ENCODE measurements at regions not wholly inside any gene's neighbourhood (a gene's known extent, or its start where the extent isn't known, plus 50 kb on each side); places are given as distances from the start of the nearest gene placed in this dataset.

- no peaks in the 10 kb centered on the region for H3K9me3 ChIP-seq
- intact Hi-C loops (cut with DNase I): no loop called here
- H3K27me3 ChIP-seq: peaks cover 0 to 6% (median 0%) of the 10 kb centered on the region in 4 donors
- DNase-seq (no peak), ATAC-seq (peak in 2 of 4 donors; percentile 38 to 57), FAIRE-seq (no peak)
- 24 to 51% methylated on average over 12 of the region's 12 CpGs for WGBS, 2 donors
- TF ChIP-seq CTCF (IDR thresholded peaks at IDR 0.05): no peak
- H3K27ac ChIP-seq: no peak overlapping the region
- H3K4me1 ChIP-seq: no peaks in the 10 kb centered on the region
- no peaks in the 10 kb centered on the region for H3K36me3 ChIP-seq
- no peak overlapping the region for H3K4me3 ChIP-seq
Measured at GRCh38 chrX:39721566-39722279, 376.0 kb downstream of the BCOR start.

GRCh38 chrX:39724544-39724943, 373.2 kb downstream of the BCOR start:
- FAIRE-seq (no peak), DNase-seq (no peak), ATAC-seq (no peak)
- Histone ChIP-seq H3K4me3 (no peak overlapping the region), H3K4me1 (no peaks in the 10 kb centered on the region), H3K9me3 (no peaks in the 10 kb centered on the region), H3K36me3 (no peaks in the 10 kb centered on the region), H3K27me3 (peaks cover 0 to 6% (median 0%) of the 10 kb centered on the region in 4 donors), H3K27ac (no peak overlapping the region)
- TF ChIP-seq CTCF (IDR thresholded peaks at IDR 0.05): no peak
- 73 to 85% methylated on average over 1 of the region's 1 CpG for WGBS, 2 donors
- intact Hi-C loops (cut with DNase I): no loop called here

GRCh38 chrX:39725114-39725513, 372.6 kb downstream of the BCOR start:
- peaks cover 0 to 6% (median 0%) of the 10 kb centered on the region in 4 donors for H3K27me3 ChIP-seq
- intact Hi-C loops (cut with DNase I): no loop called here
- H3K4me3 ChIP-seq: no peak overlapping the region
- FAIRE-seq (no peak), ATAC-seq (no peak), DNase-seq (no peak)
- 77 to 78% methylated on average over 4 of the region's 4 CpGs for WGBS, 2 donors
- no peaks in the 10 kb centered on the region for H3K36me3 ChIP-seq
- no peak for TF ChIP-seq CTCF (IDR thresholded peaks at IDR 0.05)
- H3K4me1 ChIP-seq: no peaks in the 10 kb centered on the region
- H3K9me3 ChIP-seq: no peaks in the 10 kb centered on the region
- no peak overlapping the region for H3K27ac ChIP-seq

- H3K27ac ChIP-seq: no peak overlapping the region
- DNase-seq (no peak), FAIRE-seq (no peak), ATAC-seq (no peak)
- no peaks in the 10 kb centered on the region for H3K9me3 ChIP-seq
- peaks cover 0 to 6% (median 0%) of the 10 kb centered on the region in 4 donors for H3K27me3 ChIP-seq
- no peak for TF ChIP-seq CTCF (IDR thresholded peaks at IDR 0.05)
- intact Hi-C loops (cut with DNase I): no loop called here
- H3K4me1 ChIP-seq: peaks cover 0 to 5% (median 0%) of the 10 kb centered on the region in 3 donors
- 65 to 75% methylated on average over 13 of the region's 13 CpGs for WGBS, 2 donors
- H3K36me3 ChIP-seq: no peaks in the 10 kb centered on the region
- H3K4me3 ChIP-seq: no peak overlapping the region
Measured at GRCh38 chrX:39725928-39726619, 371.7 kb downstream of the BCOR start.

GRCh38 chrX:39726771-39727170, 371.0 kb downstream of the BCOR start:
- DNase-seq: no peak
- FAIRE-seq: no peak
- 72 to 73% methylated on average over 3 of the region's 3 CpGs for WGBS, 2 donors
- Histone ChIP-seq H3K27me3 (peaks cover 0 to 6% (median 0%) of the 10 kb centered on the region in 4 donors), H3K4me3 (no peak overlapping the region), H3K4me1 (peaks cover 0 to 10% (median 0%) of the 10 kb centered on the region in 3 donors), H3K27ac (no peak overlapping the region), H3K9me3 (no peaks in the 10 kb centered on the region), H3K36me3 (no peaks in the 10 kb centered on the region)
- TF ChIP-seq CTCF (IDR thresholded peaks at IDR 0.05): no peak
- intact Hi-C loops (cut with DNase I): no loop called here
- no peak for ATAC-seq
